Stimulated activated CD8-positive, alpha-beta memory T cell treated with anti-CD3 and anti-CD28 coated beads, Interleukin-4, amount 100 ng/mL, for 48 hours (primary cell): ENCODE measurements at regions not wholly inside any gene's neighbourhood (a gene's known extent, or its start where the extent isn't known, plus 50 kb on each side); places are given as distances from the start of the nearest gene placed in this dataset.
"Not testable (repeated sequence)": the region's sequence is repeated elsewhere in the genome, so short reads cannot be mapped to it uniquely, and the experiment has no call there.

Experiments used
- DNase-seq: peaks from one replicate; pipeline ENCODE4 v3.0.0-alpha.2; 2020

- no peak for DNase-seq
These were observed 1135.3 kb upstream of the CDH8 start for GRCh38 chr16:63171545-63171944.

- DNase-seq = no peak
These were observed 1132.9 kb upstream of the CDH8 start for GRCh38 chr16:63169100-63169499.

GRCh38 chr16:63157818-63158217 is 1121.6 kb upstream of the CDH8 start:
- no peak for DNase-seq

GRCh38 chr16:63146251-63146650 is 1110.0 kb upstream of the CDH8 start:
- no peak for DNase-seq

- no peak for DNase-seq
These were observed 1109.2 kb upstream of the CDH8 start for GRCh38 chr16:63145411-63145810.

- DNase-seq = no peak
These were observed 1098.8 kb upstream of the CDH8 start for GRCh38 chr16:63135069-63135468.

GRCh38 chr16:63131503-63131902 is 1095.3 kb upstream of the CDH8 start:
- DNase-seq = no peak

- DNase-seq = no peak
These were observed 1094.7 kb upstream of the CDH8 start for GRCh38 chr16:63130942-63131341.

- no peak for DNase-seq
These were observed 1093.3 kb upstream of the CDH8 start for GRCh38 chr16:63129411-63130125.

- not testable (repeated sequence) for DNase-seq
These were observed 1083.7 kb upstream of the CDH8 start for GRCh38 chr16:63119905-63120304.

- DNase-seq = no peak
These were observed 1063.8 kb upstream of the CDH8 start for GRCh38 chr16:63100082-63100481.

GRCh38 chr16:63096857-63097256 is 1060.6 kb upstream of the CDH8 start:
- DNase-seq = no peak

GRCh38 chr16:63092736-63093135 is 1056.5 kb upstream of the CDH8 start:
- no peak for DNase-seq

GRCh38 chr16:63082101-63082500 is 1045.9 kb upstream of the CDH8 start:
- no peak for DNase-seq

- no peak for DNase-seq
These were observed 1044.5 kb upstream of the CDH8 start for GRCh38 chr16:63080746-63081145.

GRCh38 chr16:63069047-63069446 is 1032.8 kb upstream of the CDH8 start:
- no peak for DNase-seq

GRCh38 chr16:63067141-63067540 is 1030.9 kb upstream of the CDH8 start:
- no peak for DNase-seq

- no peak for DNase-seq
These were observed 1030.3 kb upstream of the CDH8 start for GRCh38 chr16:63066552-63066951.

- no peak for DNase-seq
These were observed 1025.1 kb upstream of the CDH8 start for GRCh38 chr16:63061319-63061718.

- DNase-seq = no peak
These were observed 1023.4 kb upstream of the CDH8 start for GRCh38 chr16:63059676-63060075.

GRCh38 chr16:63057341-63057740 is 1021.1 kb upstream of the CDH8 start:
- no peak for DNase-seq

- no peak for DNase-seq
These were observed 1014.2 kb upstream of the CDH8 start for GRCh38 chr16:63050391-63050790.

GRCh38 chr16:63038397-63039106 is 1002.3 kb upstream of the CDH8 start:
- DNase-seq = no peak

GRCh38 chr16:63037761-63038396 is 1001.6 kb upstream of the CDH8 start:
- DNase-seq = no peak
